Neural progenitor cell (in vitro differentiated cells): ENCODE measurements at regions not wholly inside any gene's neighbourhood (a gene's known extent, or its start where the extent isn't known, plus 50 kb on each side); places are given as distances from the start of the nearest gene placed in this dataset.

Experiments
- DNase-seq: peaks from one replicate; pipeline ENCODE4 v3.0.0-alpha.2; 2016; ENCODE audit warnings: low spot score
- H2AFZ ChIP-seq: fragments of 200-600 bp; sonication (generic); replicated peaks from 2 replicates; pipeline ENCODE4 v1.6.1; 2016; ENCODE audit warnings: antibody characterized with exemption
- H3F3A ChIP-seq: fragments of 200-600 bp; sonication (generic); 2 replicates; pipeline ENCODE4 v1.6.1; 2016; ENCODE audit warnings: antibody characterized with exemption, low read depth
- H3K27ac ChIP-seq: fragments of 200-600 bp; sonication (generic); 2 replicates; pipeline ENCODE4 v1.5.1; 2016; ENCODE audit warnings: mild to moderate bottlenecking
- H3K27me3 ChIP-seq: fragments of 200-600 bp; sonication (generic); 2 replicates; pipeline ENCODE4 v1.6.1; 2016; ENCODE audit warnings: mild to moderate bottlenecking, moderate library complexity
- H3K36me3 ChIP-seq: fragments of 200-600 bp; sonication (generic); 2 replicates; pipeline ENCODE4 v1.5.1; 2016
- H3K4me1 ChIP-seq: fragments of 200-600 bp; sonication (generic); 2 replicates; pipeline ENCODE4 v1.6.1; 2016; ENCODE audit warnings: mixed run types
- H3K4me2 ChIP-seq: fragments of 200-600 bp; sonication (generic); 2 replicates; pipeline ENCODE4 v1.6.1; 2016
- H3K4me3 ChIP-seq: fragments of 200-600 bp; sonication (generic); 2 replicates; pipeline ENCODE4 v1.5.1; 2016
- H3K79me2 ChIP-seq: fragments of 200-600 bp; sonication (generic); 2 replicates; pipeline ENCODE4 v1.6.1; 2016; ENCODE audit warnings: low read depth
- H3K9ac ChIP-seq: fragments of 200-600 bp; sonication (generic); 2 replicates; pipeline ENCODE4 v1.6.1; 2016
- H3K9me3 ChIP-seq: fragments of 200-600 bp; sonication (generic); 2 replicates; pipeline ENCODE4 v1.5.1; 2016; ENCODE audit warnings: low read depth
- H4K20me1 ChIP-seq: fragments of 200-600 bp; sonication (generic); 2 replicates; pipeline ENCODE4 v1.6.1; 2016; ENCODE audit warnings: low read depth
- H3K27ac Mint-ChIP-seq: 3 replicates; pipeline ENCODE4 v1.8.0; 2021; ENCODE audit warnings: mixed read lengths
- H3K27me3 Mint-ChIP-seq: 2 replicates; pipeline ENCODE4 v1.8.0; 2022; ENCODE audit warnings: low read depth, mild to moderate bottlenecking, inconsistent platforms, moderate library complexity, mixed read lengths; ENCODE audit not compliant: insufficient read depth
- H3K36me3 Mint-ChIP-seq: 3 replicates; pipeline ENCODE4 v1.8.0; 2021; ENCODE audit warnings: mixed read lengths
- H3K4me1 Mint-ChIP-seq: 3 replicates; pipeline ENCODE4 v1.8.0; 2021; ENCODE audit warnings: mixed read lengths
- H3K4me3 Mint-ChIP-seq: 3 replicates; pipeline ENCODE4 v1.8.0; 2021; ENCODE audit warnings: mild to moderate bottlenecking, moderate library complexity, mixed read lengths
- H3K9me3 Mint-ChIP-seq: 3 replicates; pipeline ENCODE4 v1.8.0; 2020; ENCODE audit warnings: mixed read lengths
- EZH2 ChIP-seq: fragments of 200-600 bp; sonication (generic); IDR thresholded peaks from 2 replicates; pipeline ENCODE4 v1.6.1; 2017; ENCODE audit warnings: antibody characterized with exemption, mild to moderate bottlenecking, moderate library complexity
- EZH2phosphoT487 ChIP-seq: fragments of 200-600 bp; sonication (generic); IDR thresholded peaks from 2 replicates; pipeline ENCODE4 v1.6.1; 2017; ENCODE audit warnings: antibody characterized with exemption
- TF ChIP-seq, protein P1 (sequence below): fragments of 200-600 bp; sonication (generic); IDR thresholded peaks from 2 replicates; pipeline ENCODE4 v1.5.1; 2017; ENCODE audit warnings: antibody characterized with exemption, mild to moderate bottlenecking

DNA sequence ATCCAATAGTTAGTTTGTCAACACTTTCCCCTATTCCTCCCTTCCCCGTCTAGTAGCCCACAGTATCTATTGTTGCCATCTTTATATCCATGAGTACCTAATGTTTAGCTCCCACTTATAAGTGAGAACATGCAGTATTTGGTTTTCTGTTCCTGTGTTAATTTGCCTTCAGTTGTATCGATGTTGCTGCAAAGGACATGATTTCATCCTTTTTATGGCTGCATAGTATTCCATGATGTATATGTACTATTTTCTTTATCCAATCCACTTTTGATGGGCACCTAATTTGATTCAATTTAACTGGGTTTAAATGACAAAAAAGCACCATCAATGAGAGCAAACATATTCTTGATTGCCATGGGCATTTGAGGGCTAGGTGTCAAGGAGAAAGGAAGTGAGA is 321.5 kb upstream of the TBX18 start:
- Mint-ChIP-seq H3K4me1 (no peaks in the 10 kb centered on the region), H3K4me3 (no peak overlapping the region)

DNA sequence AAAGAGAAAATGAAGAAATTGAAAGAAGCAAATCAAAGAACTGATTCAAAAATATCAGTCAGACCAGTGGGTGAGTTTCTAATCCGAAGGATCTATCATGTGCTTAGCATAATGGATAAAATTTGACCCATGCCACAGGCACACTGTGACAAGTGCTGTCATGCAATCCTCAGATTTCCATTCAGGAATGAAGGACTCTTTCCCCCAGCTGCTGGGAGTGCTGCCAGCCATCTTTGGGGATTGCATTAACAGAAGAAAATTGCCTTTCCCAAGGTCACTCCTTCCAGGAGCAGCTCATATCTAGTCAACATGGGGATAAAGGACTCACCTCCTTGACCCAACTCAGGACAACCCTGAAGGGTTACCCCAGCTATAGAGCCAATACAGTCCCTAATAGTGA is 316.7 kb upstream of the TBX18 start:
- H3K27ac ChIP-seq, result no peak overlapping the region
- no peak overlapping the region for H3K9ac ChIP-seq
- H3K9me3 ChIP-seq, result no peaks in the 10 kb centered on the region
- H3K9me3 Mint-ChIP-seq, result no peaks in the 10 kb centered on the region
- TF ChIP-seq, protein P1, sequence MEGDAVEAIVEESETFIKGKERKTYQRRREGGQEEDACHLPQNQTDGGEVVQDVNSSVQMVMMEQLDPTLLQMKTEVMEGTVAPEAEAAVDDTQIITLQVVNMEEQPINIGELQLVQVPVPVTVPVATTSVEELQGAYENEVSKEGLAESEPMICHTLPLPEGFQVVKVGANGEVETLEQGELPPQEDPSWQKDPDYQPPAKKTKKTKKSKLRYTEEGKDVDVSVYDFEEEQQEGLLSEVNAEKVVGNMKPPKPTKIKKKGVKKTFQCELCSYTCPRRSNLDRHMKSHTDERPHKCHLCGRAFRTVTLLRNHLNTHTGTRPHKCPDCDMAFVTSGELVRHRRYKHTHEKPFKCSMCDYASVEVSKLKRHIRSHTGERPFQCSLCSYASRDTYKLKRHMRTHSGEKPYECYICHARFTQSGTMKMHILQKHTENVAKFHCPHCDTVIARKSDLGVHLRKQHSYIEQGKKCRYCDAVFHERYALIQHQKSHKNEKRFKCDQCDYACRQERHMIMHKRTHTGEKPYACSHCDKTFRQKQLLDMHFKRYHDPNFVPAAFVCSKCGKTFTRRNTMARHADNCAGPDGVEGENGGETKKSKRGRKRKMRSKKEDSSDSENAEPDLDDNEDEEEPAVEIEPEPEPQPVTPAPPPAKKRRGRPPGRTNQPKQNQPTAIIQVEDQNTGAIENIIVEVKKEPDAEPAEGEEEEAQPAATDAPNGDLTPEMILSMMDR, result no peak
- no peak for TF ChIP-seq EZH2phosphoT487
- no peak for TF ChIP-seq EZH2
- no peak overlapping the region for H2AFZ ChIP-seq
- H3F3A ChIP-seq, result no peaks in the 10 kb centered on the region
- no peak overlapping the region for H3K4me3 Mint-ChIP-seq
- H3K27ac Mint-ChIP-seq, result no peak overlapping the region
- H3K36me3 Mint-ChIP-seq, result no peaks in the 10 kb centered on the region
- peaks cover 7% of the 10 kb centered on the region for H3K4me1 Mint-ChIP-seq
- peaks cover 4% of the 10 kb centered on the region for H3K27me3 Mint-ChIP-seq
- no peaks in the 10 kb centered on the region for H3K79me2 ChIP-seq
- H3K4me1 ChIP-seq, result peaks cover 12% of the 10 kb centered on the region
- DNase-seq, result no peak
- no peak overlapping the region for H3K4me3 ChIP-seq
- H3K4me2 ChIP-seq, result no peak overlapping the region
- no peaks in the 10 kb centered on the region for H4K20me1 ChIP-seq
- no peaks in the 10 kb centered on the region for H3K36me3 ChIP-seq
- no peaks in the 10 kb centered on the region for H3K27me3 ChIP-seq

More for the DNA sequence above, 321.5 kb upstream of the TBX18 start:
- H3K36me3 ChIP-seq, result no peaks in the 10 kb centered on the region
- H3K9ac ChIP-seq, result no peak overlapping the region
- no peak overlapping the region for H3K4me2 ChIP-seq
- TF ChIP-seq, protein P1, result no peak
- no peak for TF ChIP-seq EZH2
- no peak for TF ChIP-seq EZH2phosphoT487
- no peak overlapping the region for H3K27ac ChIP-seq
- no peaks in the 10 kb centered on the region for H3K79me2 ChIP-seq
- no peak overlapping the region for H2AFZ ChIP-seq
- H3K27ac Mint-ChIP-seq, result no peak overlapping the region
- H3K27me3 Mint-ChIP-seq, result no peaks in the 10 kb centered on the region
- no peaks in the 10 kb centered on the region for H4K20me1 ChIP-seq
- no peaks in the 10 kb centered on the region for H3F3A ChIP-seq
- no peaks in the 10 kb centered on the region for H3K4me1 ChIP-seq
- DNase-seq, result no peak
- no peaks in the 10 kb centered on the region for H3K9me3 Mint-ChIP-seq
- no peaks in the 10 kb centered on the region for H3K9me3 ChIP-seq
- H3K27me3 ChIP-seq, result no peaks in the 10 kb centered on the region
- H3K4me3 ChIP-seq, result no peak overlapping the region
- no peaks in the 10 kb centered on the region for H3K36me3 Mint-ChIP-seq

GRCh38 chr6:85079761-85080160 is 315.4 kb upstream of the TBX18 start:
- peaks cover 12% of the 10 kb centered on the region for H3K4me1 ChIP-seq
- no peaks in the 10 kb centered on the region for H3K79me2 ChIP-seq
- no peak overlapping the region for H3K4me3 ChIP-seq
- no peak overlapping the region for H3K27ac Mint-ChIP-seq
- no peaks in the 10 kb centered on the region for H3K36me3 ChIP-seq
- peaks cover 4% of the 10 kb centered on the region for H3K27me3 Mint-ChIP-seq
- no peak for DNase-seq
- H3K9me3 Mint-ChIP-seq, result no peaks in the 10 kb centered on the region
- H3K9ac ChIP-seq, result no peak overlapping the region
- no peak overlapping the region for H3K4me2 ChIP-seq
- TF ChIP-seq EZH2phosphoT487 (no peak), EZH2 (no peak)
- TF ChIP-seq, protein P1, result no peak
- H3K36me3 Mint-ChIP-seq, result no peaks in the 10 kb centered on the region
- no peaks in the 10 kb centered on the region for H3F3A ChIP-seq
- no peak overlapping the region for H2AFZ ChIP-seq
- peaks cover 7% of the 10 kb centered on the region for H3K4me1 Mint-ChIP-seq
- H3K4me3 Mint-ChIP-seq, result no peak overlapping the region
- H3K9me3 ChIP-seq, result no peaks in the 10 kb centered on the region
- H3K27me3 ChIP-seq, result no peaks in the 10 kb centered on the region
- no peak overlapping the region for H3K27ac ChIP-seq
- H4K20me1 ChIP-seq, result no peaks in the 10 kb centered on the region
